ENCODE measurements at regions not wholly inside any gene's neighbourhood (a gene's known extent, or its start where the extent isn't known, plus 50 kb on each side); places are given as distances from the start of the nearest gene placed in this dataset.

- H3K27me3 ChIP-seq (ENCODE audit: insufficient read depth, low read depth, severe bottlenecking), result no peaks in the 10 kb centered on the region
- H3K36me3 ChIP-seq, result no peaks in the 10 kb centered on the region
- no peak for DNase-seq
- no peaks in the 10 kb centered on the region for H3K9me3 ChIP-seq (ENCODE audit: severe bottlenecking)
- no peak for TF ChIP-seq CTCF (IDR thresholded peaks at IDR 0.05; ENCODE audit: low read depth, low read length)
- H3K27ac ChIP-seq, result no peak overlapping the region
- H3K4me3 ChIP-seq (ENCODE audit: low read depth, low read length), result no peak overlapping the region
Measured at GRCh38 chr3:115571413-115571812, 51.9 kb upstream of the GAP43 start.
